Right renal pelvis (tissue), 4 donors: ENCODE measurements at regions not wholly inside any gene's neighbourhood (a gene's known extent, or its start where the extent isn't known, plus 50 kb on each side); places are given as distances from the start of the nearest gene placed in this dataset.

Source experiments
- DNase-seq, 4 donors: peaks; one replicate each; pipeline ENCODE4 v3.0.0-alpha.2; 2013; ENCODE audit warnings: low read depth in 4 of 4, low spot score in 3 of 4, missing footprints in 1 of 4

GRCh38 chr4:125994024-125994423 lies 679.3 kb downstream of the FAT4 start:
- no peak for DNase-seq

- DNase-seq: no peak
Observed at GRCh38 chr4:125994430-125994829, 679.7 kb downstream of the FAT4 start.

GRCh38 chr4:126004941-126005340 lies 690.2 kb downstream of the FAT4 start:
- DNase-seq: no peak

GRCh38 chr4:126007142-126007541 lies 692.4 kb downstream of the FAT4 start:
- no peak for DNase-seq

- no peak for DNase-seq
Observed at GRCh38 chr4:126012691-126013290, 698.0 kb downstream of the FAT4 start.

- DNase-seq: no peak
Observed at GRCh38 chr4:126018274-126018673, 703.5 kb downstream of the FAT4 start.

GRCh38 chr4:126023896-126024295 lies 709.1 kb downstream of the FAT4 start:
- DNase-seq: no peak

- DNase-seq: no peak
Observed at GRCh38 chr4:126027601-126028000, 712.8 kb downstream of the FAT4 start.

GRCh38 chr4:126028876-126029275 lies 714.1 kb downstream of the FAT4 start:
- DNase-seq: no peak

- DNase-seq: no peak
Observed at GRCh38 chr4:126037231-126037630, 722.5 kb downstream of the FAT4 start.

GRCh38 chr4:126038502-126039144 lies 723.9 kb downstream of the FAT4 start:
- no peak for DNase-seq

- no peak for DNase-seq
Observed at GRCh38 chr4:126046081-126046614, 731.4 kb downstream of the FAT4 start.

- no peak for DNase-seq
Observed at GRCh38 chr4:126047114-126047513, 732.4 kb downstream of the FAT4 start.

- peak in 1 of 4 donors; percentile 11 for DNase-seq
Observed at GRCh38 chr4:126051689-126052424, 737.1 kb downstream of the FAT4 start.

- DNase-seq: no peak
Observed at GRCh38 chr4:126056116-126056650, 741.4 kb downstream of the FAT4 start.

- DNase-seq: no peak
Observed at GRCh38 chr4:126057371-126057770, 742.6 kb downstream of the FAT4 start.

GRCh38 chr4:126058596-126058995 lies 743.8 kb downstream of the FAT4 start:
- DNase-seq: no peak

- DNase-seq: no peak
Observed at GRCh38 chr4:126061655-126062054, 746.9 kb downstream of the FAT4 start.

- no peak for DNase-seq
Observed at GRCh38 chr4:126065016-126065415, 750.3 kb downstream of the FAT4 start.

- no peak for DNase-seq
Observed at GRCh38 chr4:126071346-126072333, 756.9 kb downstream of the FAT4 start.
